HEK293 (cell line): ENCODE measurements at regions not wholly inside any gene's neighbourhood (a gene's known extent, or its start where the extent isn't known, plus 50 kb on each side); places are given as distances from the start of the nearest gene placed in this dataset.

Source experiments
- FEZF1 ChIP-seq: fragments of 450-650 bp; formaldehyde crosslinking; IDR thresholded peaks from 2 replicates; pipeline ENCODE4 v1.5.1; 2016; ENCODE audit warnings: missing biosample characterization, missing genetic modification characterization
- KLF10 ChIP-seq: fragments of 450-650 bp; IDR thresholded peaks from 2 replicates; pipeline ENCODE4 v1.5.1; 2018; ENCODE audit warnings: missing biosample characterization, mild to moderate bottlenecking, missing genetic modification characterization
- OSR2 ChIP-seq: fragments of 450-650 bp; formaldehyde crosslinking; IDR thresholded peaks from 2 replicates; pipeline ENCODE4 v1.5.1; 2016; ENCODE audit warnings: missing biosample characterization, missing genetic modification characterization
- RBAK ChIP-seq: fragments of 450-650 bp; formaldehyde crosslinking; IDR thresholded peaks from 2 replicates; pipeline ENCODE4 v1.5.1; 2016; ENCODE audit warnings: missing biosample characterization, missing genetic modification characterization
- TCF7L2 ChIP-seq: IDR thresholded peaks from 2 replicates; pipeline ENCODE4 v1.6.1; 2011; ENCODE audit warnings: low read depth, mild to moderate bottlenecking, inconsistent platforms, low read length, moderate library complexity, borderline replicate concordance
- ZEB2 ChIP-seq: fragments of 450-650 bp; formaldehyde crosslinking; IDR thresholded peaks from 2 replicates; pipeline ENCODE4 v1.5.1; 2016; ENCODE audit warnings: missing biosample characterization, missing genetic modification characterization
- ZFHX2 ChIP-seq: fragments of 450-650 bp; formaldehyde crosslinking; conservative IDR thresholded peaks from 2 replicates; pipeline ENCODE4 v1.5.1; 2016; ENCODE audit warnings: missing biosample characterization, missing genetic modification characterization
- ZNF138 ChIP-seq: fragments of 450-650 bp; formaldehyde crosslinking; IDR thresholded peaks from 2 replicates; pipeline ENCODE4 v1.5.1; 2016; ENCODE audit warnings: missing biosample characterization, missing genetic modification characterization, borderline replicate concordance
- ZNF266 ChIP-seq: fragments of 450-650 bp; formaldehyde crosslinking; IDR thresholded peaks from 2 replicates; pipeline ENCODE4 v1.5.1; 2016; ENCODE audit warnings: missing biosample characterization, missing genetic modification characterization, low read depth
- ZNF501 ChIP-seq: fragments of 450-650 bp; formaldehyde crosslinking; IDR thresholded peaks from 2 replicates; pipeline ENCODE4 v1.5.1; 2016; ENCODE audit warnings: missing biosample characterization, missing genetic modification characterization
- ZNF530 ChIP-seq: fragments of 450-650 bp; formaldehyde crosslinking; IDR thresholded peaks from 2 replicates; pipeline ENCODE4 v1.5.1; 2016; ENCODE audit warnings: low read depth, missing biosample characterization, missing genetic modification characterization
- ZNF571 ChIP-seq: fragments of 450-650 bp; formaldehyde crosslinking; IDR thresholded peaks from 2 replicates; pipeline ENCODE4 v1.5.0; 2017; ENCODE audit warnings: missing biosample characterization, missing genetic modification characterization
- ZNF600 ChIP-seq: fragments of 450-650 bp; formaldehyde crosslinking; IDR thresholded peaks from 2 replicates; pipeline ENCODE4 v1.5.1; 2016; ENCODE audit warnings: missing biosample characterization, missing genetic modification characterization
- ZNF623 ChIP-seq: fragments of 450-650 bp; formaldehyde crosslinking; IDR thresholded peaks from 2 replicates; pipeline ENCODE4 v1.5.1; 2016; ENCODE audit warnings: missing biosample characterization, missing genetic modification characterization
- ZNF654 ChIP-seq: fragments of 450-650 bp; formaldehyde crosslinking; IDR thresholded peaks from 2 replicates; pipeline ENCODE4 v1.5.1; 2016; ENCODE audit warnings: low read depth, missing biosample characterization, missing genetic modification characterization
- ZNF660 ChIP-seq: fragments of 450-650 bp; IDR thresholded peaks from 2 replicates; pipeline ENCODE4 v1.5.1; 2018; ENCODE audit warnings: missing biosample characterization, mild to moderate bottlenecking, missing genetic modification characterization
- ZSCAN16 ChIP-seq: fragments of 450-650 bp; formaldehyde crosslinking; IDR thresholded peaks from 2 replicates; pipeline ENCODE4 v1.5.1; 2016; ENCODE audit warnings: missing biosample characterization, missing genetic modification characterization
- TF ChIP-seq, protein P1 (sequence below): fragments of 450-650 bp; formaldehyde crosslinking; IDR thresholded peaks from 2 replicates; pipeline ENCODE4 v1.5.1; 2016; ENCODE audit warnings: missing biosample characterization, missing genetic modification characterization
- TF ChIP-seq, protein P2 (sequence below): fragments of 450-650 bp; formaldehyde crosslinking; IDR thresholded peaks from 2 replicates; pipeline ENCODE4 v1.5.1; 2017; ENCODE audit warnings: missing biosample characterization, missing genetic modification characterization
- TF ChIP-seq, protein P3 (sequence below): fragments of 450-650 bp; formaldehyde crosslinking; IDR thresholded peaks from 2 replicates; pipeline ENCODE4 v1.5.1; 2016; ENCODE audit warnings: missing biosample characterization, missing genetic modification characterization
- TF ChIP-seq, protein P4 (sequence below): fragments of 450-650 bp; formaldehyde crosslinking; IDR thresholded peaks from 2 replicates; pipeline ENCODE4 v1.5.1; 2016; ENCODE audit warnings: missing biosample characterization, missing genetic modification characterization
- TF ChIP-seq, protein P5 (sequence below): fragments of 450-650 bp; formaldehyde crosslinking; IDR thresholded peaks from 2 replicates; pipeline ENCODE4 v1.5.1; 2016; ENCODE audit warnings: missing biosample characterization, missing genetic modification characterization

DNA sequence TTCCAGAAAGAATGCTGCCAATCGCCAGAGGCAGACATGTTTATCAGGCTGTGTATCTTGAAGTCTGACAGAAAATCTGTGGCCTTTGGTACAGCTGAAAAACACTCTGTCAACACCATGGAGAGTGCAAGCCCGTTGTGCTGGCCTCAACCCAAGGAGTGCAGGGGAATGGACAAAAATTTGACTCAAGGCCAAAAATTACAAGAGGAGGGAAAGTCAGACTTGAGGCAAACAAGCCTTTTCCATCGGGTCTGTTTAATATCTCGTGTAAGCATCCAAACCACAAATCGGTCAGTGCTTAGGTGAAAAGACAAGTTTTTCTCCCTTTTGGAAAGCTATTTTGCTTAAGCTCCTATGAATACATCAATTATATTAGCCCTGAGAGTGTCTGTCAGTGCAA lies 305.3 kb upstream of the NFE2L3 start (continued):
- TF ChIP-seq ZNF266 (tag by site-specific recombination) (no peak), ZNF501 (no peak), ZNF600 (0 out of 2 replicates have a peak, but pooled peaks have one; percentile 17), ZNF660 (tag by site-specific recombination) (0 out of 2 replicates have a peak, but pooled peaks have one; percentile 18), OSR2 (tag by site-specific recombination) (no peak), ZNF138 (no peak), ZEB2 (tag by site-specific recombination) (no peak), RBAK (tag by site-specific recombination) (no peak), ZNF571 (tag by site-specific recombination) (no peak), ZFHX2 (tag by site-specific recombination) (no peak), ZNF654 (tag by site-specific recombination) (no peak), FEZF1 (tag by site-specific recombination) (peak; percentile 57), KLF10 (tag by site-specific recombination) (no peak), ZSCAN16 (tag by site-specific recombination) (no peak), ZNF623 (tag by site-specific recombination) (no peak), ZNF530 (tag by site-specific recombination) (no peak), TCF7L2 (no peak)
- TF ChIP-seq, protein P1, sequence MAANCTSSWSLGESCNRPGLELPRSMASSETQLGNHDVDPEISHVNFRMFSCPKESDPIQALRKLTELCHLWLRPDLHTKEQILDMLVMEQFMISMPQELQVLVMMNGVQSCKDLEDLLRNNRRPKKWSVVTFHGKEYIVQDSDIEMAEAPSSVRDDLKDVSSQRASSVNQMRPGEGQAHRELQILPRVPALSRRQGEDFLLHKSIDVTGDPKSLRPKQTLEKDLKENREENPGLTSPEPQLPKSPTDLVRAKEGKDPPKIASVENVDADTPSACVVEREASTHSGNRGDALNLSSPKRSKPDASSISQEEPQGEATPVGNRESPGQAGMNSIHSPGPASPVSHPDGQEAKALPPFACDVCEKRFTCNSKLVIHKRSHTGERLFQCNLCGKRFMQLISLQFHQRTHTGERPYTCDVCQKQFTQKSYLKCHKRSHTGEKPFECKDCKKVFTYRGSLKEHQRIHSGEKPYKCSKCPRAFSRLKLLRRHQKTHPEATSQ (tag by site-specific recombination): no peak
- TF ChIP-seq, protein P2, sequence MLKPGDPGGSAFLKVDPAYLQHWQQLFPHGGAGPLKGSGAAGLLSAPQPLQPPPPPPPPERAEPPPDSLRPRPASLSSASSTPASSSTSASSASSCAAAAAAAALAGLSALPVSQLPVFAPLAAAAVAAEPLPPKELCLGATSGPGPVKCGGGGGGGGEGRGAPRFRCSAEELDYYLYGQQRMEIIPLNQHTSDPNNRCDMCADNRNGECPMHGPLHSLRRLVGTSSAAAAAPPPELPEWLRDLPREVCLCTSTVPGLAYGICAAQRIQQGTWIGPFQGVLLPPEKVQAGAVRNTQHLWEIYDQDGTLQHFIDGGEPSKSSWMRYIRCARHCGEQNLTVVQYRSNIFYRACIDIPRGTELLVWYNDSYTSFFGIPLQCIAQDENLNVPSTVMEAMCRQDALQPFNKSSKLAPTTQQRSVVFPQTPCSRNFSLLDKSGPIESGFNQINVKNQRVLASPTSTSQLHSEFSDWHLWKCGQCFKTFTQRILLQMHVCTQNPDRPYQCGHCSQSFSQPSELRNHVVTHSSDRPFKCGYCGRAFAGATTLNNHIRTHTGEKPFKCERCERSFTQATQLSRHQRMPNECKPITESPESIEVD: peak; percentile 80
- TF ChIP-seq, protein P3, sequence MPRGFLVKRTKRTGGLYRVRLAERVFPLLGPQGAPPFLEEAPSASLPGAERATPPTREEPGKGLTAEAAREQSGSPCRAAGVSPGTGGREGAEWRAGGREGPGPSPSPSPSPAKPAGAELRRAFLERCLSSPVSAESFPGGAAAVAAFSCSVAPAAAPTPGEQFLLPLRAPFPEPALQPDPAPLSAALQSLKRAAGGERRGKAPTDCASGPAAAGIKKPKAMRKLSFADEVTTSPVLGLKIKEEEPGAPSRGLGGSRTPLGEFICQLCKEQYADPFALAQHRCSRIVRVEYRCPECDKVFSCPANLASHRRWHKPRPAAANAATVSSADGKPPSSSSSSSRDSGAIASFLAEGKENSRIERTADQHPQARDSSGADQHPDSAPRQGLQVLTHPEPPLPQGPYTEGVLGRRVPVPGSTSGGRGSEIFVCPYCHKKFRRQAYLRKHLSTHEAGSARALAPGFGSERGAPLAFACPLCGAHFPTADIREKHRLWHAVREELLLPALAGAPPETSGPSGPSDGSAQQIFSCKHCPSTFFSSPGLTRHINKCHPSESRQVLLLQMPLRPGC (tag by site-specific recombination): 0 out of 2 replicates have a peak, but pooled peaks have one; percentile 31
- TF ChIP-seq, protein P4, sequence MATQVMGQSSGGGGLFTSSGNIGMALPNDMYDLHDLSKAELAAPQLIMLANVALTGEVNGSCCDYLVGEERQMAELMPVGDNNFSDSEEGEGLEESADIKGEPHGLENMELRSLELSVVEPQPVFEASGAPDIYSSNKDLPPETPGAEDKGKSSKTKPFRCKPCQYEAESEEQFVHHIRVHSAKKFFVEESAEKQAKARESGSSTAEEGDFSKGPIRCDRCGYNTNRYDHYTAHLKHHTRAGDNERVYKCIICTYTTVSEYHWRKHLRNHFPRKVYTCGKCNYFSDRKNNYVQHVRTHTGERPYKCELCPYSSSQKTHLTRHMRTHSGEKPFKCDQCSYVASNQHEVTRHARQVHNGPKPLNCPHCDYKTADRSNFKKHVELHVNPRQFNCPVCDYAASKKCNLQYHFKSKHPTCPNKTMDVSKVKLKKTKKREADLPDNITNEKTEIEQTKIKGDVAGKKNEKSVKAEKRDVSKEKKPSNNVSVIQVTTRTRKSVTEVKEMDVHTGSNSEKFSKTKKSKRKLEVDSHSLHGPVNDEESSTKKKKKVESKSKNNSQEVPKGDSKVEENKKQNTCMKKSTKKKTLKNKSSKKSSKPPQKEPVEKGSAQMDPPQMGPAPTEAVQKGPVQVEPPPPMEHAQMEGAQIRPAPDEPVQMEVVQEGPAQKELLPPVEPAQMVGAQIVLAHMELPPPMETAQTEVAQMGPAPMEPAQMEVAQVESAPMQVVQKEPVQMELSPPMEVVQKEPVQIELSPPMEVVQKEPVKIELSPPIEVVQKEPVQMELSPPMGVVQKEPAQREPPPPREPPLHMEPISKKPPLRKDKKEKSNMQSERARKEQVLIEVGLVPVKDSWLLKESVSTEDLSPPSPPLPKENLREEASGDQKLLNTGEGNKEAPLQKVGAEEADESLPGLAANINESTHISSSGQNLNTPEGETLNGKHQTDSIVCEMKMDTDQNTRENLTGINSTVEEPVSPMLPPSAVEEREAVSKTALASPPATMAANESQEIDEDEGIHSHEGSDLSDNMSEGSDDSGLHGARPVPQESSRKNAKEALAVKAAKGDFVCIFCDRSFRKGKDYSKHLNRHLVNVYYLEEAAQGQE (tag by site-specific recombination): peak; percentile 94
- TF ChIP-seq, protein P5, sequence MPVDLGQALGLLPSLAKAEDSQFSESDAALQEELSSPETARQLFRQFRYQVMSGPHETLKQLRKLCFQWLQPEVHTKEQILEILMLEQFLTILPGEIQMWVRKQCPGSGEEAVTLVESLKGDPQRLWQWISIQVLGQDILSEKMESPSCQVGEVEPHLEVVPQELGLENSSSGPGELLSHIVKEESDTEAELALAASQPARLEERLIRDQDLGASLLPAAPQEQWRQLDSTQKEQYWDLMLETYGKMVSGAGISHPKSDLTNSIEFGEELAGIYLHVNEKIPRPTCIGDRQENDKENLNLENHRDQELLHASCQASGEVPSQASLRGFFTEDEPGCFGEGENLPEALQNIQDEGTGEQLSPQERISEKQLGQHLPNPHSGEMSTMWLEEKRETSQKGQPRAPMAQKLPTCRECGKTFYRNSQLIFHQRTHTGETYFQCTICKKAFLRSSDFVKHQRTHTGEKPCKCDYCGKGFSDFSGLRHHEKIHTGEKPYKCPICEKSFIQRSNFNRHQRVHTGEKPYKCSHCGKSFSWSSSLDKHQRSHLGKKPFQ (tag by site-specific recombination): no peak
